HepG2 (cell line): ENCODE measurements at regions not wholly inside any gene's neighbourhood (a gene's known extent, or its start where the extent isn't known, plus 50 kb on each side); places are given as distances from the start of the nearest gene placed in this dataset.
A peak's percentile ranks its signal among the peaks of the same experiment; 100 is the strongest.

Source experiments
- ATAC-seq: fragments of 200-7000 bp; cut with Tn5 transposase; 3 replicates; pipeline ENCODE4 v1.9.1; 2020; ENCODE audit warnings: mild to moderate bottlenecking, moderate library complexity
- BruUV-seq: library from RNA; stranded (reverse); fragments of 400-500 nt; replicated peaks from 2 replicates; lab custom pipeline; 2021; lab: Mats Ljungman, UMichigan
- CTCF ChIA-PET: fragments of 300-600 bp; formaldehyde crosslinking; extraction: SDS; loops from one replicate; lab custom pipeline; 2021; ENCODE audit warnings: low total read pairs, inconsistent platforms, low intra/inter-chr PET ratio; lab: Yijun Ruan, JAX
- POLR2A ChIA-PET: fragments of 350-600 bp; sonication (Branson Sonifier 250); formaldehyde crosslinking; loops from one replicate; lab custom pipeline; 2020; ENCODE audit warnings: antibody characterized with exemption, inconsistent platforms; lab: Yijun Ruan, JAX
- DNase-seq: peaks from one replicate; pipeline ENCODE4 v3.0.0-alpha.2; 2015; ENCODE audit warnings: low spot score
- FAIRE-seq: peaks from 3 replicates; lab custom pipeline; 2011; peaks lifted over from hg19 to GRCh38; lab: Jason Lieb, UNC
- H2AFZ ChIP-seq: one replicate; pipeline ENCODE4 v1.6.1; 2011; ENCODE audit warnings: low read length, inconsistent platforms
- H3K27ac ChIP-seq: fragments of 300-600 bp; 3 replicates; pipeline ENCODE4 v1.8.0; 2011; ENCODE audit warnings: mixed run types, mild to moderate bottlenecking, mixed read lengths, low read length, inconsistent platforms; ENCODE audit not compliant: insufficient read depth; ENCODE audit errors: extremely low read length
- H3K27me3 ChIP-seq, 2 experiments: fragments of 200-600 bp in 1 of 2; 2 replicates in 1 of 2; 3 replicates in 1 of 2; pipeline versions ENCODE4 v1.6.0 to v1.8.0; 2011; ENCODE audit warnings: low read length in 2 of 2, mild to moderate bottlenecking in 2 of 2, moderate library complexity in 2 of 2, inconsistent platforms in 1 of 2; ENCODE audit not compliant: insufficient read depth in 2 of 2, control insufficient read depth in 1 of 2
- H3K36me3 ChIP-seq, 2 experiments: fragments of 200-600 bp in 1 of 2; replicated peaks in 1 of 2; 2 replicates in 1 of 2; 3 replicates in 1 of 2; pipeline versions ENCODE4 v1.5.1 to v1.8.0; 2011; ENCODE audit warnings: low read length in 2 of 2, inconsistent platforms in 1 of 2; ENCODE audit not compliant: insufficient read depth in 2 of 2, control insufficient read depth in 1 of 2
- H3K4me1 ChIP-seq: 2 replicates; pipeline ENCODE4 v1.5.1; 2012; ENCODE audit warnings: low read length, inconsistent platforms; ENCODE audit not compliant: insufficient read depth
- H3K4me2 ChIP-seq: 2 replicates; pipeline ENCODE4 v1.6.0; 2011; ENCODE audit warnings: low read depth, low read length, inconsistent platforms
- H3K4me3 ChIP-seq, 3 experiments: fragments of 200-600 bp in 1 of 3; sonication (generic), shearing (Covaris generic) in 1 of 3; replicated peaks in 1 of 3; 2 replicates each; pipeline ENCODE4 v1.5.1; 2011 to 2016; ENCODE audit warnings: low read length in 3 of 3, inconsistent platforms in 2 of 3, low read depth in 2 of 3, mild to moderate bottlenecking in 2 of 3, control low read depth in 1 of 3, mixed read lengths in 1 of 3; ENCODE audit not compliant: insufficient read depth in 1 of 3
- H3K79me2 ChIP-seq: one replicate; pipeline ENCODE4 v1.6.1; 2011; ENCODE audit warnings: low read length, inconsistent platforms; ENCODE audit not compliant: insufficient read depth
- H3K9ac ChIP-seq: 2 replicates; pipeline ENCODE4 v1.6.0; 2011; ENCODE audit warnings: mild to moderate bottlenecking, low read depth, low read length, inconsistent platforms; ENCODE audit not compliant: insufficient read depth
- H3K9me3 ChIP-seq: 2 replicates; pipeline ENCODE4 v1.5.1; 2012; ENCODE audit warnings: mild to moderate bottlenecking, low read length
- H4K20me1 ChIP-seq: 2 replicates; pipeline ENCODE4 v1.6.0; 2011; ENCODE audit warnings: inconsistent platforms, mild to moderate bottlenecking, low read length, moderate library complexity; ENCODE audit not compliant: insufficient read depth
- CBX1 ChIP-seq: IDR thresholded peaks from one replicate; pipeline ENCODE4 v1.6.1; 2016; ENCODE audit warnings: antibody characterized with exemption, low read depth
- CSRNP2 ChIP-seq: sonication (generic); formaldehyde crosslinking; conservative IDR thresholded peaks from 2 replicates; pipeline ENCODE4 v1.8.0; 2022; ENCODE audit warnings: low read depth, missing genetic modification reagents
- NFE2L2 ChIP-seq: fragments of 150-350 bp; IDR thresholded peaks from 2 replicates; pipeline ENCODE4 v1.6.1; 2014; ENCODE audit warnings: low read length
- NR1H2 ChIP-seq: sonication (generic); formaldehyde crosslinking; IDR thresholded peaks from 2 replicates; pipeline ENCODE4 v1.8.1; 2022; ENCODE audit warnings: low read depth, missing genetic modification reagents, borderline replicate concordance
- ZNF124 ChIP-seq: sonication (generic); formaldehyde crosslinking; IDR thresholded peaks from 2 replicates; pipeline ENCODE4 v1.4.0; 2020; ENCODE audit warnings: missing genetic modification reagents
- WGBS: methylation state at CpG from one replicate; pipeline ENCODE4 v1.1.6; 2017; ENCODE audit warnings: low lambda C conversion rate; 5-methylcytosine and 5-hydroxymethylcytosine counted together
- in situ Hi-C: cut with HindIII; loops from 2 replicates; pipeline ENCODE4 v1.10.0; 2017; ENCODE audit warnings: low pct_unique_long_range_greater_than_20kb; ENCODE audit not compliant: extremely low pct_ligation_motif_present
- intact Hi-C: fragments of 100-400 bp; cut with micrococcal nuclease; formaldehyde crosslinking; loops from one replicate; pipeline ENCODE4 v1.10.0; 2022; ENCODE audit not compliant: unreplicated experiment
- TF ChIP-seq, protein P1 (sequence below): sonication (generic); formaldehyde crosslinking; IDR thresholded peaks from 2 replicates; pipeline ENCODE4 v1.8.1; 2023; ENCODE audit warnings: mild to moderate bottlenecking, moderate library complexity, missing genetic modification reagents

DNA sequence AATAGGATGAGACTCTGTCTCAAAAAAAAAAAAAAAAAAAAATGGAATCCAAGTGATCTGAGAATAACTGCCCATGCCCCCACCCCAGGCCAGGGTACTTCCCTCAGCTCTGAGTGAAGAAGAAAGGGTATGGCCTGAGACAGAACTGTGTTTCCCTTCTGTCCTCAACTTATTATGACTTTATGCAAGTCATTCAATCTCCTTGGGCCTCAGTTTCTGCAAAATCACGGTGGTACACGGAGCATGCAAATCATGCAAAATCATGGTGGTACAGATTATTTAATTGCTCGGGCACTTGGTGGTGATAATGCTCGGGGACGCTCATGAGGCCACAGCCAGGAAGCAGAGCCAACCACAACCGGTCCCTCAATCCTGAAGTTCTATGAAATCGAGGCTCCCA, 56.5 kb upstream of the TBX3 start:
- no peaks in the 10 kb centered on the region for H4K20me1 ChIP-seq
- H3K4me3 ChIP-seq: no peak overlapping the region
- no peak overlapping the region for H2AFZ ChIP-seq
- WGBS: 84% methylated on average over 5 of the region's 7 CpGs
- intact Hi-C loops (loop anchor here (10.0 kb wide), 1 partner anchor 54 kb away; no protein-coding TSS in a partner anchor), in situ Hi-C loops (no loop called here)
- no TSS peak for BruUV-seq
- H3K4me2 ChIP-seq: no peak overlapping the region
- ATAC-seq: no peak
- no peaks in the 10 kb centered on the region for H3K79me2 ChIP-seq
- no peak overlapping the region for H3K9ac ChIP-seq
- H3K9me3 ChIP-seq: no peaks in the 10 kb centered on the region
- H3K27me3 ChIP-seq: no peaks in the 10 kb centered on the region
- peaks cover 54% of the 10 kb centered on the region for H3K4me1 ChIP-seq
- no peak for DNase-seq
- H3K27ac ChIP-seq: no peak overlapping the region
- H3K36me3 ChIP-seq: no peaks in the 10 kb centered on the region
- ChIA-PET CTCF (no interaction called here), POLR2A (interaction anchor here (2.4 kb wide), 1 partner anchor 56 kb away, joined by 20 read pairs; the partner anchor contains the start of gene TBX3)
- TF ChIP-seq, protein P1, sequence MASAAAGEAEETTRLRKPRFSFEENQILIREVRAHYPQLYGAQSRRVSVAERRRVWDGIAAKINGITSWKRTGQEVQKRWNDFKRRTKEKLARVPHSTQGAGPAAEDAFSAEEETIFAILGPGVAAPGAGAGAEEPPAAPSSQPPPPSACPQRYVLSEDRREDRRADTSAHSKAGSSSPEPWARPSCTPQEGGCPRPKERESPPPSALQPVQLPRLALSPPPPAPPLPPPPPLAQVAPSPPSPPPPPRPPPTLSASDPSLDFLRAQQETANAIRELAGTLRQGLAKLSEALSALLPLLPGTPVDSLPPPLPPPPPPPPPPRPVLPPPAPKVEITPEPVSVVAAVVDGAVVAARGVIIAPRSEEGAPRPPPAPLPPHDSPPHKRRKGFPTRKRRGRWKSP (CRISPR knock-in tag): no peak
- TF ChIP-seq ZNF124: no peak
- TF ChIP-seq NFE2L2: peak; percentile 60
- TF ChIP-seq NR1H2 (CRISPR knock-in tag): no peak
- TF ChIP-seq CSRNP2 (CRISPR knock-in tag): no peak
- no peak for TF ChIP-seq CBX1
- no peak for FAIRE-seq
